GM12878 (cell line): ENCODE measurements at regions not wholly inside any gene's neighbourhood (a gene's known extent, or its start where the extent isn't known, plus 50 kb on each side); places are given as distances from the start of the nearest gene placed in this dataset.

ENCODE experiments used
- ESRRA ChIP-seq: IDR thresholded peaks from 2 replicates; pipeline ENCODE4 v1.6.1; 2012; ENCODE audit warnings: mild to moderate bottlenecking, low read length, improper control_type of control experiment
- KDM1A ChIP-seq: fragments of 200-600 bp; sonication (generic); IDR thresholded peaks from 2 replicates; pipeline ENCODE4 v1.6.1; 2016; ENCODE audit warnings: borderline replicate concordance

DNA sequence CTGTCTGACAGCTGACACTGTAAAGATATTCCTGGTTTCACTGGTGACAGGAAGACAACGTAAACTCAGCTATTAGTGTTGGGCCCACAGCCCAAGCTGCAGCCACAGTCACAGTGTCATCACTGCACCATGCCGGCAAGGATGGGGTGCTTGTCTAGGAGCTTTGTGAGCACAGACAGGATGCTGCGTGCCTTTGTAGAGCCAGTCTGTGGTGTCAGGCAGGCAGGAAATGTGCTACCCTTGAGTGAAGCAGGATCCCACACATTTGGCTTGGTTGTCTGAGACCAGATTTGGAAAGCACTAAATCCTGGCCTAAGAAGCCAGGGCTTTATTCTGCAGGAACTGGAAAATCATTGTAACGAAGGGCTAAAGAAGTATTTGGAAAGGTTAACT lies 121.6 kb upstream of the ADAMTS16 start:
- TF ChIP-seq KDM1A (no peak), ESRRA (no peak)
